GM19239 (cell line): ENCODE measurements at regions not wholly inside any gene's neighbourhood (a gene's known extent, or its start where the extent isn't known, plus 50 kb on each side); places are given as distances from the start of the nearest gene placed in this dataset.
"Not testable (repeated sequence)": the region's sequence is repeated elsewhere in the genome, so short reads cannot be mapped to it uniquely, and the experiment has no call there.

Experiments used
- DNase-seq: peaks from one replicate; pipeline ENCODE4 v3.0.0; 2011; ENCODE audit warnings: low spot score; ENCODE audit not compliant: insufficient read length
- FAIRE-seq: peaks from 2 replicates; lab custom pipeline; 2011; peaks lifted over from hg19 to GRCh38; lab: Jason Lieb, UNC

DNA sequence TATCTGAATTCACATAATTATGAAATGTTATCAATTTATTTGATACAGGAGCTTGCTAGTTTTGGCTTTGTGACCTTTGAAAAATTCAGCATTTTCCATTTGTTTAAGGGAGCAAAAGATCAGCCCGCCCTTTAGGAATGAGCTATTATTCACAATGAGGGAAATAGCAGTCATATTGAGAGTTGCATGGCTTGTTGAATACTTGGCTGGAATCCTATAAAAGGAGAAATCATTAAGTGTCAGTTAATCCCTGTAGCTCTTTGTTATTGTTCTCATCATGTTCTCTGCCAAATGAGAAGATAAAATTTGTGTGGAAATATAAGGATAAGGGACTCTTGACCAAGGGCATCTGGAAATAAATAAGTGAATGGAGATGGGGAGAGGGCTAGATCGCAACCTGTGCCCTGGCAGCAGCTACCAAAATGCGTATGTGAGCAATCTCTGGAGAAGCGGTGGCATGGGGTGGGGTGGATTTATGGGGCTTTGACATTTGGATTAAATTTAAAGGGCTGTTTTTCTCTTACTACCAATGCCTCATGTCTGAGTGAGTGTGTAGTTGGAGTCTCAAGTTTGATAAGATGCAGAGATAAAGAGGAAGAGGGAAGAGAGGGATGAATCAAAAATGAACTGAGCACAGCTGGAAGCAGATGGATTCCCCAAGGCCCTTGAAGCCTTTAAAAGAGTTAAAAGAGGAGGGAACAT, 237.6 kb downstream of the NNT start:
- DNase-seq (no peak), FAIRE-seq (no peak)

DNA sequence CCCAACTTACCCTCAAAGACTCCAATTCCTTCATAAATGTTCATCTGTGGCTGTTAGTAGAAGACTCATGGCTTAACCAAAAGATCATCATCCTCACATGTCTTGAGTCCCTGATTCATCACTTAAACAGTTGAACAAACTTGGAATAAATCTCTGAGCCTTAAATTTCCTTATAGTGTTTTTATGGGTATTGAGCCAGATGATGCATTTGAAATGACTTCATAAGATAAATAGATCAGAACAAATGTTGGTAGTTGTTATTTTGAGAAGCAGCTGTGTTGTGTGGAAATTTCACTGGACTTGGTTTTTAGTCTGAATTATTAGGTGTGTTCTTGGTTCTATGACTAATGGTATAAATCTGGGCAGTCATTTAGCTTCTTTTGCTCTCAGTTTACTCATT, 236.2 kb downstream of the NNT start:
- DNase-seq (no peak), FAIRE-seq (no peak)

DNA sequence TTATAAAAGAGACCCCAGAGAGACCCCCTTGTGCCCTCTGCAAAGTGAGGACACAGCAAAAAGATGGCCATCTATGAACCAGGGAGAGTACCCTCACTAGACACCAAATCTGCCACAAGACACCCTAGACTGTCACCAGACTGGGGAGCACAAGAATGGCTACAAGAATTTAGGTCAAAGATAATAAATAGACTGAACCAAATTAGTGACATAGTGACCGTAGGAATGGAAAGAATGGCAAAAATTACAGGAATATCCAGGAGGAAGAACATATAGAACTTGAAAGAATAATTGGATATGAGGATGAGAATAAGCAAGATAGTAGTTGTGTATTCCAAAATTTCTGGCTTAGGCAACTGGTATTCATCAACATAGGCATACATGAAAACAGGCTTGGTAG, 235.0 kb downstream of the NNT start:
- FAIRE-seq (no peak), DNase-seq (no peak)

DNA sequence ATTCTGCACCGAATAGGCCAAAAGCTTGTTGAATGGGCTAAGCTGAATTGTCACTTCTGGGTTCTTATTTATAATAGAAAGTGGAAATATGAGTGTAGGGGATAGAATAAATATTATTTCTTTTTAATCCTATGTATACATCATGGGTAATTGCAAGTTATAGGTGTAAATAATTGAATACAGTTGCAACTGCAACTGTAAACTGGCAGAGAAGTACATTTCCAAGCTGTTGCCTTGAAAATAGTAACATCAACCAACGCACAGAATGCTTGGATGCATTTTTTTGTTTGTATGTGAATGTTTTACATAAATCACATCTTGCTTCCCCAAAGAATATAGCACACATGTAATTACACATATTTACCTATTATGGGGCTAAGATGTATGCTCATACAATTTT, 234.1 kb downstream of the NNT start:
- DNase-seq, result no peak
- no peak for FAIRE-seq

DNA sequence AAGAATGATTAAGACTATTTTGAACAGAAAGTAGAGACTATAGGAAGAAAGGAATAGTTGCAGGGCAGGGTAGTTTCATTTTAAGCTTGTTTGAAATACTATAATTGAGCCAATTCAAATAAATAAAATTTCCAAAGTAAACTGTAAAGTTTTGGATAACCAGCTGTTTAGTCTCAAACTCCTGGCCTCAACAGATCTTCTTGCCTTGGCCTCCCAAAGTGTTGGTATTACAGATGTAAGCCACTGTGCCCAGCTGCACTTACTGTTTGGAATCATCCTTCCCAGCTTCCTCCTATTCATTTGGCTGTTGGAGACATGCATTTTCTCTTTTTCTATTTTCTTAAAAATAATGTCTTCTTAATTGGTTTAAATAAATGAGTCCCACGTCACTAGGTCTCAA, 231.0 kb downstream of the NNT start:
- no peak for DNase-seq
- no peak for FAIRE-seq

DNA sequence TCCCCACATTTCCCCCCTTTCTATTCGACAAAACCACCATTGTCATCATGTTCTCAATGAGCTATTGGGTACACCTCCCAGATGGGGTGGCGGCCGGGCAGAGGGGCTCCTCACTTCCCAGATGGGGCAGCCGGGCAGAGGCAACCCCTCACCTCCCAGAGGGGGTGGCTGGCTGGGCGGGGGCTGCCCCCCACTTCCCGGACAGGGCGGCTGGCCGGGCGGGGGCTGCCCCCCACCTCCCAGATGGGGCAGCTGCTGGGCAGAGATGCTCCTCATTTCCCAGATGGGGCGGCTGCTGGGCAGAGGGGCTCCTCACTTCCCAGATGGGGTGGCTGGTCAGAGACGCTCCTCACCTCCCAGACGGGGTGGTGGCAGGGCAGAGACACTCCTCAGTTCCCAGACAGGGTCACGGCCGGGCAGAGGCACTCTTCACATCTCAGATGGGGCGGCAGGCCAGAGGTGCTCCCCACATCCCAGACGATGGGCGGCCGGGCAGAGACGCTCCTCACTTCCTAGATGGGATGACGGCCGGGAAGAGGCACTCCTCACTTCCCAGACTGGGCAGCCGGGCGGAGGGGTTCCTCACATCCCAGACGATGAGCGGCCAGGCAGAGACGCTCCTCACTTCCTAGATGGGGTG, 221.5 kb downstream of the NNT start:
- not testable (repeated sequence) for FAIRE-seq, DNase-seq

DNA sequence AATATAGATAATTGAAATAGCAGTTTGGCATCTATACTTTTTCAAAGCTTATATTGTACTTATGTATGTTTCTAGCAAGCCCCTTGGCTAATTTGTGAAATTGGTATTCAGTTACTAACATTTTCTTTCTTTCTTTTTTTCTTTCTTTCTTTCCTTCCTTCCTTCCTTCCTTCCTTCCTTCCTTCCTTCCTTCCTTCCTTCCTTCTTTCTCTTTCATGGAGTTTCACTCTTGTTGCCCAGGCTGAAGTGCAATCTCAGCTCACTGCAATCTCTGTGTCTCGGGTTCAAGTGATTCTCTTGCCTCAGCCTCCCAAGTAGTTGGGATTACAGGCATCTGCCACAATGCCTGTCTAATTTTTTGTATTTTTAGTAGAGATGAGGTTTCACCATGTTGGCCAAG, 215.4 kb downstream of the NNT start:
- FAIRE-seq, DNase-seq: not testable (repeated sequence)

DNA sequence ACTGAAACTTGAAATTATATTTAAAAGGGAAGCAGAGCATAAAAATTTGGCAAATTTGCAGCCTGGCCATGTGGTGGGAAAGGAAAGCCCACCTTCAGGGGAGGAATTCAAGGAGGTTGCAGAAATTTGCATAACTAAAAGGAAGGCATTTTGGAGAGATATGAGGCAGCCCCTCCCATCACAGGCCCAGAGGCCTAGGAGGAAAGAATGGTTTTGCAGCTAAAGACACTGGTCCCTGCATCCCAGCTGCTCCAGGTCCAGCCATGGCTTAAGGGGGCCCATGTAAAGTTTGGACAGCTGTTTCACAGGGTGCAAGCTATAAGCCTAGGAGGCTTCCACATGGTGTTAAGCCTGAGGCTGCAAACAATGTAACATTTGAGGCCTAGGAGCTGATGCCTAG, 212.5 kb downstream of the NNT start:
- no peak for DNase-seq
- no peak for FAIRE-seq

DNA sequence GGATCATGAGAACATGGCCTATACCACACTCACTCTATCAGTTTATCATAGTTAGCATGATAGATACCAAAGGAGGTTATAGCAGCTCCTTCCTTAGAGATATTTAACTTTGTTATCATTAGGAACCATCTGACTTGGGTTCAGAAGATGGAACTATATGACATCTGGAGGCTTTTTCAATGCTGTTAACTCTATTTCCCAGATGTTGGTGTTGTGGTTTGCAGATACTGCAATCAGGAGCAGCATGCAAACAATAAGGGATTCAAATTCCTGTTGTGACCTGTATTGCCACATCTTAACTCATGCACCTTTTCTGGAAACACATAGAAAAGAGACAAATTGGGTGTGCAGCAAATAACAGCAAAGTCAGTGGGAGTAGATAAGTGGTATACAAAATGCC, 201.7 kb downstream of the NNT start:
- no peak for DNase-seq

DNA sequence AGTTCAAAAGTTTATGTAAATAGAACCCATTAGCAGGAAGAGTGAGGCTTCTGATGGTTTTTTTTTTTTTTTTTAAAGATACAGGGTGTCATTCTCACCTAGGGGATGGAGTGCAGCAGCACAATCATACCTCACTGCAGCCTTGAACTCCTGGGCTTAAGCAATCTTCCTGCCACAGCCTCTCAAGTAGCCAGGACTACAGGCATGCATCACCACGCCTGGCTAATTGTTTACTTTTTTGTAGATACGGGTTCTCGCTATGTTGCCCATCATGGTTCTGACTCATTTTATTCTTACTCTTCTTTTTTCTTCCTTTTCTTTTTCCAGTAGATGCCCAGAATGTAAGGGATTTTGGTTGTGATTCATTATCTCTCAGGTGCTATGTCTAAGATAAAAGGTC, 201.1 kb downstream of the NNT start:
- no peak for DNase-seq
- FAIRE-seq, result no peak

More for the DNA sequence above, 201.7 kb downstream of the NNT start:
- no peak for FAIRE-seq

DNA sequence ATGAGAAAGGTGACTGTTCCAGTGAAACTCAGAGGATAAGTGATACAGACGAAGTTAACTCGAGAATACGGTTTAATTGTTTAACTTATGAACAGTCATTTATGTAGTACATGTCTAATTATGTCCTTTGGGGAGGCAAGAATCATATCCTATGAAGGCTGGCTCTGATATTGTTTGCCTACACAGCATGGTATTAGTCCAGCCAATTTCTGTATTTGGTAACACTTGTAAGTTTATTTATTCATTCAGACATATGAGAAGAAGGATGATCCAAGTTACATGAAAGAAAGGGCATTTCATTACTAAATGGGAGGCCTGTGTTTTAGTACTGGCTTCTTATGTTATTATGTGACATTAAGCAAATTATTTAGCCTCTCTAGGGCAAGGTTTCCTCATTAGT, 199.7 kb downstream of the NNT start:
- FAIRE-seq (no peak), DNase-seq (no peak)

DNA sequence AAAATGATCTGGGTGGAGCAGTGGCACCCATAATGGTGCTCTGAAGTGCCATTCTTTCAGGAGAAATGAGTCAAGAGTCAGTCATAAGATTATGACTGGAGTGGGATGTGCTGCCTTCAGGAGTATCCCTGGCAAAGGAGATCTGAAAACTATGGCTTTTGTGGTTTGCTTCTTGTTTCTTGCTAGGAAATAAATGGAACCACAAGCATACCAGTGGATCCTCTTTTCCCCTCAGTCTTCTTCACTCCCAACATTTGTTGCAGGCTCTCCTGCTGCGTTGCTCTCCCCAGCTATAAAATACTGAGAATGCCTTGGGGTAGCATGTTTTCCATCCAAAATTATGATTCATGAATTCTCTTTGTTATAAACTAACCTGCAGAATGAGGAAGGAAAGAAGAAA, 199.1 kb downstream of the NNT start:
- DNase-seq, result no peak
- FAIRE-seq, result no peak

DNA sequence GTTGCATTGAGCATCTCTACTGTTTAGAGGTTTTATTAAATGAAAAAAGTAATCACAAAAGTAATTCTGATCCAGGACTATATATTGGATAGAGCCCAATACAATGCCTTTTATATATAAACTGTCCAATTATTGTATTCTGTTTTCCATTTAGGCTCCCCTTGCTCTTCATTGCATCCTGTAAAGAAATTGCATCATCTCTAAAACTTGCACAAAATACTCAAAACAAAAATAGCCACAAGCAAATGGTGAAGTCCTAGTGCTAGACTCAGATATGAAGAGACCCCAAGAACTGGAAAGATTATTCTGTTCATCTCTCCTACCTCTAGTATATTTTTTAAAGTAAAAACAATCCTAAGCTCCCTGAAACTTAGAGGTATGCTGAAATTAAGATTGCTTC, 195.8 kb downstream of the NNT start:
- DNase-seq (no peak), FAIRE-seq (no peak)

DNA sequence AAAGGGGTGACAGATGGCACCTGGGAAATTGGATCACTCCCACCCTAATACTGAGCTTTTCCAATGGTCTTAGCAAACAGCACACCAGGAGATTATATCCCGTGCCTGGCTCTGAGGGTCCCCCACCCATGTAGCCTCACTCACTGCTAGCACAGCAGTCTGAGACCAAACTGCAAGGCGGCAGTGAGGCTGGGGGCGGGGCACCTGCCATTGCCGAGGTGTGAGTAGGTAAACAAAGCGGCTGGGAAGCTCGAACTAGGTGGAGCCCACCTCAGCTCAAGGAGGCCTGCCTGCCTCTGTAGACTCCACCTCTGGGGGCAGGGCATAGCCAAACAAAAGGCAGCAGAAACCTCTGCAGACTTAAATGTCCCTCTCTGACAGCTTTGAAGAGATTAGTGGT, 188.9 kb downstream of the NNT start:
- DNase-seq, FAIRE-seq: not testable (repeated sequence)

DNA sequence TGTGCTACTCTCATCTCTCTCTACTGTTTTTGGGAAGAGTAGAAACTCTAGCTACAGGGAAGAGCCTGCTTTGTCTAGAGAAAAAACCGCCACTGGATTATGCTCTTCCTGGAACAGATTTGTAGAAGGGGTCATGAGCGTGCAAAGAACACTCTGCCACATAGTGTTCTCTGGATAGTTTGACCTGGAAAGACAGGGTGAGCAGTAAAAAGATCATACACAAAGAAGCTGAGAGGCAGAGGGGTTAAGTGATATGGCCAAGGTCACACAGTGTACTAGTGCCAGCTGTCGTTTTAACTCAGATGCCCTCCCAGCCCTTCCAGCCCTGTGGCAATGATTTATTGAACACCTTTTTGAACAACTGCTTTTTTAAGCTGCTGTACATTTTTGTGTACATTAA, 182.2 kb downstream of the NNT start:
- FAIRE-seq (no peak), DNase-seq (no peak)

DNA sequence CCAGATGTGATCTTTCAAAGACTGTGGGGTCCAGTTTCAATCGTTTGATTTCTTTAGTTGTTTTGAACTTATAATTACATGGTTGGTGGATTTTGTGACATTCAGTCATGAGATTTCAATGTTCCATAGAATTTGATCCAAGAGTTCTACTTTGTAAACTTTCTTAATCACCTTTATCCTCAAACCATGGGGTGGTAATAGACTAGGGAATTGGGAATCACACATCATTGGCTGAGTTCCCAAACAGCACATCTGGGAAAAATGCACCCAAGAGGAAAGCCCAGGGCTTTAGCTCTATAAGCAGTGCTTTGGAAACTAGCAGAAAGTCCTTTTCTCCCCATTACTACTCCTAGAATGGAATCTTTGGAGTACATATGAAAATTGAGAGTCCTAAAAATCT, 177.6 kb downstream of the NNT start:
- DNase-seq, result no peak
- no peak for FAIRE-seq

DNA sequence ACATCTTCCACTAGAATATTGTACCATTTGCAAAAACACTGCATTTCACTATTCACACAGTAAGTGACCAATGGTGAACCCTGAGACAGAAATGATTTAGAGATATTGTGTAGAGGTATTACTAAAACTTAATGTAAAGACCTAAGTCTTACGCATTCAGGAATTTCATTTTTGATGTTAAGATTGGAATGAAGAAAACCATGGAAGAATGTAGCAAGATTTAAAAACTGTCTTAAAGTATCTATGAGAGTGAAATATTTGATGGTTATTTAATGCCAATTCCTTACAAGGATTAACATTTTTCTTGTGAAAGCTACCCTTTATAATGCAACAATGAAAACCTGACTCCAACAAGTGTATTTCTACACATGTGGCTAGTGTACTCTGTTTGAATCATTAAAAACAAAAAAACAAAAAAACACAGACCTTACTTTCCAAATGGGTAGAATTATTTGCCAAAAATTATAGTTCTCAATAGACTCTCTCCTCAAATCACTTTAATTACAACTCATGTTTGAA, 172.0 kb downstream of the NNT start:
- DNase-seq (no peak), FAIRE-seq (no peak)

DNA sequence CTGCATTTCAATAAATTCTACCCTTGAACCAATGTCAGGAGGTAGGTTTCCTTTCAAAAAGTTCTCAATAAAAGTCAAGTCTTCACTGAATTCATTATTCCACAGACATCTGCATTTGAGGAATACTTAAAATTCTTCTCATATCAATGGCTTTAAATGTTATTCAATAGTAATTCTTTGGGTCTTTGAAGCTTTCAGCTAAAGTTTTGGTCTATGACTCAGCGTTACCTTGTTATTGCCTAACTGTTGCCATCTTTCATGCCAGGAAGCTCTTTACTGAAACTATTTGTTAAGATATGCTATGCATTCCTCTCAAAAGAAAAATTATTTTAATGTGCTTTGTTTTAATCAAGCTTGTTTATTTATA, 170.5 kb downstream of the NNT start:
- no peak for DNase-seq
- no peak for FAIRE-seq

DNA sequence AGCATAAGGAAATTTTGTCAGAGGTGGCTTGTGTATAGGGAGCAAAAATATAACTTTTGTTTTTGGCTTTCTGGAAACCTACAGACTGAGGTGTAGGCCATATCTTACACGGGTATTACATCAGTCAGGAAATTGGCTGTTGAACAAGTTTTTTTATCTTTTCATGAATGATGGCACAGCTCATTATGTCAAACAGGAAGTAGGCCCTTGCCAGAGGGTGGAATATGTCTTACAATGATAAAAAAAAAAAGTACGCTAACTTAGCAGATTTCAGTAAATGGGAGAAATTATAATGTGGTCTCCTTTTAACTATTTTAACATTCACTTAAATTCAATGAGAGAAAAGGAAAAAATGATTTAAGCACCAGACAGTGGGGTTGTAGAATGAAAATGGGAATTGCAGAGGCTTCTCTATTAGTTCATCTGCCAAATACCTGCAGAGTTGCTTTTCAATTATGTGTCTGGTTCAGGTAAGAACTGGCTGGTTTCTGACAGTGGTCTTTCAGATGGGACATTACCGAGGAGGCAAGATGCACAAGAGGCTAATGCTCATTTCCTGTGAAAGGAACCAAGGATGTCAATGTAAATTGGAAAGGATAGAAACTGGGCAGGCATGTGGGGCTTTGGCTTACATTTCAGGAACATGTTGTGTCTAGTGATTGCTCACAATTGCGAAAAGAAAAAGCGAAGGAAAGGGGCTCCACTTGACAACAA, 169.9 kb downstream of the NNT start:
- FAIRE-seq (no peak), DNase-seq (no peak)

DNA sequence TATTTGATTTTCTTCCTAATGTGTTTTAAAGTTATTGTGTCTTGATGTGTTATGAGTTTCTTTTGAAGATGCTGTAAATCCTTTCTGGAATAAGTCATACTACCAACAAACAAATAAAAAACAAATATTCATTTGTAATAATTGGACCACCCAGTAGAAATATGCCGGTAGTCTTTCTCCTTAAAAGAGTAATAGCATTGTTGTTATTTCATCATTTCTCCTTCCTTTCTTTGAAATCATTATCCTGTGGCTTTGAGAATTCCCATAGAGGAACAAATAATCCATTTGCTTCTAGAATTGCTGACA, 169.4 kb downstream of the NNT start:
- no peak for FAIRE-seq

DNA sequence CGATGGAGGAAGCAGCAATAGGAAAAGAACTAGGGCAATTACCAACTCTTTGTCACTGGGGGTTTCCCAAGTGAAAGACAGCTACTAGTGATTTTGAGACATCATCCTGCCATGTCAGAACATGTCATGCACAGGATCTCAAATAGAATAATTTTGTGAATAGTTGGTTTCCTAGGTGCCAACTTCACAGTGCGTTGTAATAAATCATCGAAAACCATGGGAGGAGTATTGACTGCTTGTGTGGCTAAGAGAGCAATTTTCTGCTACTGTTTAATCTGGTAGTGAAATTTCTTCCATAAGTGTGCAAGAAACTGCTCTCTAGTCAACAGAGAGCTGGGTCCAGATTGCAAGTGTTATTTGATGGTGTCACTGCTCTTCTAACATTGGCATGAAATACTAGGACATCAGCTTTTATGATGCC, 168.6 kb downstream of the NNT start:
- DNase-seq (no peak), FAIRE-seq (no peak)

More for the DNA sequence above, 169.4 kb downstream of the NNT start:
- no peak for DNase-seq
